HFFc6 (cell line): ENCODE measurements at regions not wholly inside any gene's neighbourhood (a gene's known extent, or its start where the extent isn't known, plus 50 kb on each side); places are given as distances from the start of the nearest gene placed in this dataset.

Experiments used
- DNase-seq: peaks from one replicate; pipeline ENCODE4 v3.0.0-alpha.2; 2018
- H3K27ac Mint-ChIP-seq: 2 replicates; pipeline ENCODE4 v1.8.0; 2020; ENCODE audit warnings: mild to moderate bottlenecking, mixed read lengths
- H3K27me3 Mint-ChIP-seq: 2 replicates; pipeline ENCODE4 v1.8.0; 2021; ENCODE audit warnings: mild to moderate bottlenecking, moderate library complexity, mixed read lengths; ENCODE audit not compliant: insufficient read depth
- H3K36me3 Mint-ChIP-seq: 2 replicates; pipeline ENCODE4 v1.8.0; 2021; ENCODE audit warnings: low read depth, mixed read lengths
- H3K4me1 Mint-ChIP-seq: 2 replicates; pipeline ENCODE4 v1.8.0; 2020; ENCODE audit warnings: low read depth, mixed read lengths
- H3K4me3 Mint-ChIP-seq: 2 replicates; pipeline ENCODE4 v1.8.0; 2020; ENCODE audit warnings: mild to moderate bottlenecking, moderate library complexity, mixed read lengths
- H3K9me3 Mint-ChIP-seq: 2 replicates; pipeline ENCODE4 v1.8.0; 2020; ENCODE audit warnings: mild to moderate bottlenecking, mixed read lengths
- TF ChIP-seq, protein P1 (sequence below): fragments of 200-600 bp; sonication (generic); IDR thresholded peaks from 2 replicates; pipeline ENCODE4 v1.5.0; 2021; ENCODE audit warnings: antibody characterized with exemption, mild to moderate bottlenecking

DNA sequence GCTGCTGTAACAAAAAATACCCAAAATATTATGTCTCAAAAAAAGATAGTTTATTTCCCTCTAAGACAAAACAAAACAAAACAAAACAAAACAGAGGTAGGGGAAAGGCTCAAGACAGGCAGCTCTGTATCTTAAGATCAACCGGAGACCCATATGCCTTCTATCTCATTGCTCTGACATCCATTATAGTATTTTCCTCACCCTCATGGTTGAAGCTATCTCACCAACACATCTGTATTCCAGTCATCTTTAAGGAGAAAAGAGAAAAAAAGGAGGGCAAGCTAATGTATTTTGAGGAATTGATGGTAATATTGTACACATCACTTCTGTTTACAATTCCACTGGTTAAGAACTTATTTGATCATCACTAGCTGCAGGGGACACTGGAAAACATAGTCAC is 239.7 kb downstream of the ICOS start:
- Mint-ChIP-seq H3K4me3 (no peak overlapping the region), H3K4me1 (no peaks in the 10 kb centered on the region), H3K36me3 (no peaks in the 10 kb centered on the region), H3K27me3 (peaks cover 7% of the 10 kb centered on the region; the same call in 1 of the 2 replicates), H3K9me3 (no peaks in the 10 kb centered on the region), H3K27ac (no peak overlapping the region)
- TF ChIP-seq, protein P1, sequence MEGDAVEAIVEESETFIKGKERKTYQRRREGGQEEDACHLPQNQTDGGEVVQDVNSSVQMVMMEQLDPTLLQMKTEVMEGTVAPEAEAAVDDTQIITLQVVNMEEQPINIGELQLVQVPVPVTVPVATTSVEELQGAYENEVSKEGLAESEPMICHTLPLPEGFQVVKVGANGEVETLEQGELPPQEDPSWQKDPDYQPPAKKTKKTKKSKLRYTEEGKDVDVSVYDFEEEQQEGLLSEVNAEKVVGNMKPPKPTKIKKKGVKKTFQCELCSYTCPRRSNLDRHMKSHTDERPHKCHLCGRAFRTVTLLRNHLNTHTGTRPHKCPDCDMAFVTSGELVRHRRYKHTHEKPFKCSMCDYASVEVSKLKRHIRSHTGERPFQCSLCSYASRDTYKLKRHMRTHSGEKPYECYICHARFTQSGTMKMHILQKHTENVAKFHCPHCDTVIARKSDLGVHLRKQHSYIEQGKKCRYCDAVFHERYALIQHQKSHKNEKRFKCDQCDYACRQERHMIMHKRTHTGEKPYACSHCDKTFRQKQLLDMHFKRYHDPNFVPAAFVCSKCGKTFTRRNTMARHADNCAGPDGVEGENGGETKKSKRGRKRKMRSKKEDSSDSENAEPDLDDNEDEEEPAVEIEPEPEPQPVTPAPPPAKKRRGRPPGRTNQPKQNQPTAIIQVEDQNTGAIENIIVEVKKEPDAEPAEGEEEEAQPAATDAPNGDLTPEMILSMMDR: no peak
- no peak for DNase-seq

DNA sequence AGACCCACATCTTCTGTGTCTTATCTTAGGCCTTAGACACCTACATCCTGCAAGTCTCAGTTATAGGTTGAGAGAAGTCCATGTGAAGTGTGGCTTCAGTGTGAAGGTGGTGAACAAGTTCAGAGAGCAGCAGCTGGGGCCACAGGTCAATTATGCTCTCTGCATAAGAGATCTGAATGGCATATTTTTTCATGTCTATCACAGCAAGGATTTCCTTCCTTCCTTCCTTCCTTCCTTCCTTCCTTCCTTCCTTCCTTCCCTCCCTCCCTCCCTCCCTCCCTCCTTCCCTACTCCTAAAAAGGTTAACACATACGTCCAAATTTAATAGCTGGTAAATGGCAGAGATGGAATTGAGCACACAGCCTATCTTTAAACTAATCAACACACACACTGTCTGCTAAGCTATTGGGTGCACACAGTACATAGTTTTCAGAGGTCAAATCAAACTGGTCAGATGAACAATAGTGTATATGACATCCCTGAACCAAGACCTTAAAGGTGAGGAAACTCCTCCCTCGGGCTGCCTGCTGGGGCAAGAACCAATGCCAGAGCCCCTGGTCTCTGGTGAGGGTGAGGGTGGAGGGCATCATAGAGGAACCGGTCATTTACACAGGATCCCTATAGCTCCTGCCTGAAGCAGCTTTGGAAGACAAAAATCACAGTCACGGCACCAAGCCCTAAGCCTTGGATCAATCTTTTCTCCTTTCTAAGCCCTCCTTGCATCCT is 240.9 kb downstream of the ICOS start:
- H3K4me3 Mint-ChIP-seq: no peak overlapping the region
- H3K27ac Mint-ChIP-seq: no peak overlapping the region
- H3K9me3 Mint-ChIP-seq: no peaks in the 10 kb centered on the region
- H3K4me1 Mint-ChIP-seq: no peaks in the 10 kb centered on the region
- H3K36me3 Mint-ChIP-seq: no peaks in the 10 kb centered on the region
- TF ChIP-seq, protein P1: no peak
- peaks cover 6% of the 10 kb centered on the region for H3K27me3 Mint-ChIP-seq
- no peak for DNase-seq

DNA sequence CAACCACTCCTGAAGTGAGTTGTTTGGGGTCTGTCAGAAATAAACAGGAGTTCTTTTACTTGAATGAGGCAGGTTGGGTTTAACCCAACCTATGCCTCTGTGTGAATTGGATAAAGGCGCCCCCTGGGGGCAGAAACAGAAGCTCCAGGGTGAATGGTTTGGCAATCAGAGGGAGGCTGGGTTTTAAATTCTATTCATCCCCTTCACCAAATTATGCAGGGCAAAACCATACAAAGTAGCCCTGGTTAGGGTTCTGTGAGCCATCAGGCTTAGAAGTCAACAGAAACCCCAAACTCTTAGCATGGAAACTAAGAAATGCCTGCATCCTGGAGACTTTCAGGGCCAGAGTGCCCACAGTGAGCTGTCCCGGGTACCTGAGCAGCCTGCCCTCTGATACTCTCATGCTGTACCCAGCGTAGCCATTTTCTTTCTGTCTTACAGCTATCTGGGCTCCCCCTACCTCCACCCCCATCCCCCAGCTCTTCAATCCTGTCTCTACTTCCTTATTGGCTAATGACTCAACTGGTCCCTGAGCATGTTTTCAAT is 241.5 kb downstream of the ICOS start:
- Mint-ChIP-seq H3K4me1 (no peaks in the 10 kb centered on the region), H3K36me3 (no peaks in the 10 kb centered on the region), H3K27ac (no peak overlapping the region), H3K4me3 (no peak overlapping the region), H3K9me3 (no peaks in the 10 kb centered on the region), H3K27me3 (peaks cover 6% of the 10 kb centered on the region)
- TF ChIP-seq, protein P1: peak; percentile 76
- peak; percentile 7 for DNase-seq

DNA sequence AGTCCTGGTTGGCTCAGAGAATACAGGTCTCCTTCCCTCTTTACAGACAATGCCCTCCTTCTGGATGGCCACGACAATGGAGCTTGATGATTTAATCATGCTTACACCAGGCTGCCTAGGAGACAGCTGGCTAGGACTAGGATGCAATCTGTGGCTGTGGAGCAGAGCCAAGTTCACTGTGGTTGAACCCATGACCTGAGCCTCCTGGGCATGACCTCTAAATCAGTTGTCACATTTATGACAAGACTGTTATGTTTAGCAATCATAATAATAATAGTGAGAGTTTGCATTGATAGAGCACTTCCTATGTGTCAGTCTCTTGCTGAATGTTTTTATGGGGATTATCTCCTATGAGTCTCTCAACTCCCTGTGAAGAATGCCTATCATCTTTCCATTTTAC is 244.1 kb downstream of the ICOS start:
- DNase-seq: no peak
- Mint-ChIP-seq H3K4me1 (no peaks in the 10 kb centered on the region), H3K4me3 (no peak overlapping the region), H3K27me3 (peaks cover 6% of the 10 kb centered on the region), H3K9me3 (no peaks in the 10 kb centered on the region), H3K36me3 (no peaks in the 10 kb centered on the region), H3K27ac (no peak overlapping the region)
- TF ChIP-seq, protein P1: no peak

DNA sequence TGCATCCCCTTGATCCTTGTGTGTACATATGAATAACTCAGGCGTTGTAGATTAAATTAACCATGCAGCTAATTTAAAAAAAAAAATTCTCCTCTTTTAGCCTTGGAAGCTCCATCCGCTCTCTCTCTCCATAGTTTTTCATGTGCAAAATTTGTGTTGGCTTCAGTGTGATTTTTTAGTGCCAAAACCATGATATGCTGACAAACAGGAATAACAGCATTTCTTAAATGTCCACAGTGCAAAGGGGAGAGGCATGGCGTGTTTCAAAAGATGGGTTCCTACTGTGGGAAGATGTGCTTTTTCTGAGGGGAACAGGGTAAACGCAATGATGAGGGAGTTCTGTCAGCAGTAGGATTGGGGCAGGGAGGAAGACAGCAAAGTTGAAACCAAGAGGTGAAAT is 247.0 kb downstream of the ICOS start:
- H3K36me3 Mint-ChIP-seq: no peaks in the 10 kb centered on the region
- H3K27ac Mint-ChIP-seq: no peak overlapping the region
- H3K4me1 Mint-ChIP-seq: no peaks in the 10 kb centered on the region
- TF ChIP-seq, protein P1: no peak
- no peaks in the 10 kb centered on the region for H3K9me3 Mint-ChIP-seq
- no peak overlapping the region for H3K4me3 Mint-ChIP-seq
- no peak for DNase-seq
- H3K27me3 Mint-ChIP-seq: peaks cover 3% of the 10 kb centered on the region
